HG03103 (cell line): ENCODE measurements at regions not wholly inside any gene's neighbourhood (a gene's known extent, or its start where the extent isn't known, plus 50 kb on each side); places are given as distances from the start of the nearest gene placed in this dataset.

Experiments
- ATAC-seq: cut with Tn5 transposase; IDR thresholded peaks from one replicate; pipeline ENCODE4 v1.9.1; 2021; ENCODE audit warnings: low read depth; ENCODE audit not compliant: unreplicated experiment

- no peak for ATAC-seq
Observed at GRCh38 chr6:2471472-2471871, 226.1 kb upstream of the GMDS start.

GRCh38 chr6:2469428-2469827, 224.0 kb upstream of the GMDS start:
- ATAC-seq, result no peak

GRCh38 chr6:2468601-2468955, 223.2 kb upstream of the GMDS start:
- ATAC-seq, result no peak

DNA sequence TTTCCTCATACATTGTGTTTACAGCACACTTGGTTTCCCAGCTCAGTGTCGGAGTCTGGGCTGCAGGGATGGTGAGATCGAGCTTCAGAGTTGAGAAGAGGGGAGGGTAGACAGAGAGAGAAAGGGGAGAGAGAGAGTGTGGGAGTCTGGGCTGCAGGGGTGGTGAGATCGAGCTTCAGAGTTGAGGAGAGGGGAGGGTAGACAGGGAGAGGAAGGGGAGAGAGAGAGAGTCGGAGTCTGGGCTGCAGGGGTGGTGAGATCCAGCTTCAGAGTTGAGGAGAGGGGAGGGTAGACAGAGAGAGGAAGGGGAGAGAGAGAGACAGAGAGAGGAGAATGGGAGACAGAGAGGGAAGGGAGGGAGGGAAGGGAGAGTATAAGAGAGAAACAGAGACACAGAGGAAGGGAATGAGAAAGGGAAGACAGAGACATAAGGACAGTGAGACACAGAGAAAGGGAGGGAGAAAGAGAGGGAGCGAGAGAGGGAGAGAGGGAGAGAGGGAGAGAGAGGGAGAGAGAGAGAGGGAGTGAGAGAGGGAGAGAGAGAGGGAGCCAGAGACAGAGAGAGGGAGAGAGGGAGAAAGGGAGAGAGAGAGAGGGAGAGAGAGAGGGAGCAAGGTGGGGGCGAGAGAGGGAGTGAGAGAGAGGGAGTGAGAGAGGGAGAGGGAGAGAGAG, 222.7 kb upstream of the GMDS start:
- ATAC-seq, result no peak

DNA sequence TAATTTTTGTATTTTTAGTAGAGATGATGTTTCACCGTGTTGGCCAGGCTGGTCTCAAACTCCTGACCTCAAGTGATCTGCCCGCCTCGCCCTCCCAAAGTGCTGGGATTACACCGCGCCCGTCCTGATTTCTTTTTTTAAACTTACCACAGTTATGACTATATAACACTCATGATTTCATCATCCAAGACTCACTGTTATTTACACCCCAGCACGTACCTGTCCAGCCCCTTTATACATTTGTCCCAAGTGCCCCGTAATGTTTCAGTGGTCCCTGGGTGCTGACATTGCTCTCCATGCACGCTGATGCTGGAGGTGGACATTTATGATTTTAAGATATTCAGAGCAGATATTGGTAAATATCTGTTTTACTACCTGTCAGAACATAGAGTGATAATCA, 219.9 kb upstream of the GMDS start:
- no peak for ATAC-seq

DNA sequence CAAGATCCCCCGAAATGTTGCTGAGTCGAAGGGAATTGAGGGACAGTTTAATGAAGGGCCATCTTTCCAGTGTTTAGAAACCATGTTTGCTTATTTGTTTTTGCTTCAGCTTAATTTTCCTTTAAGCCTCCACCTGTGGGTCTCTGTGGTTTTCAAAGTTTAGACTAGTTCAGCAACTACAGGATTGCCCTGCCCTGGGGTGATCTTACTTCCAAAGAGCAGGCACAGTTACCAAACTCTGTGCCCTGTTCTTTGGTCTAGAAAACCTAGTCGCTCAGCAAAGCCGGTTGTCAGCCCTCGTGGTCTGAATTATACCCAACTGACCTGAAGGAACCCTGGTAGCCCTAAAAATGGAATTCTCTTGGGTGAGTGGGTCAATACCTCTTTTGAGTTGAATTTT, 219.2 kb upstream of the GMDS start:
- no peak for ATAC-seq

GRCh38 chr6:2462831-2463230, 217.4 kb upstream of the GMDS start:
- no peak for ATAC-seq

DNA sequence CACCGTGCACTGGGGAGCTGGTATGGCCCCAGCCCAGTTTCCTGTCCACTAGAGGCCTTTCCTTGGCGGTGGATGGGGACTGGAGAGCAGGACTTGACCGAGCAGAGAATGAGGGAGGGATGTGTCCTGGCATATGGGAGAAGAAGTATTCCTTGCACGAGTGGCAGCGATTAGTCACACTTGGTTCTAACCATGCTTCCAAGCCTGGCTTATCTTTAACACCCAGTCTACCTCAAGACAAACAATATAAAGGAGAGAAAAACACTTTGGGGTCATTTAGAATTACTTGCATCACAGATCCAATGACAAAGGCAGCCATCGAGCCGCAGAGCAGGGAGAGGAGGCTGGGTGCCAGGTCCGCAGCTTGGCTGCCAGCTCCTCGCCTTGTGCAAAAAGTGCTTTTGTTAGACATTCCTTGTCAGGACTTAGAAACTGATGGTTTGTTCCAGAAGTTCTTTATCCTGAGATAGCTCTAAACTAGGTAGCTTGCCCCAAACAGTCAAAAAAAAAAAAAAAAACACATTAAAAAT, 214.9 kb upstream of the GMDS start:
- ATAC-seq, result no peak

DNA sequence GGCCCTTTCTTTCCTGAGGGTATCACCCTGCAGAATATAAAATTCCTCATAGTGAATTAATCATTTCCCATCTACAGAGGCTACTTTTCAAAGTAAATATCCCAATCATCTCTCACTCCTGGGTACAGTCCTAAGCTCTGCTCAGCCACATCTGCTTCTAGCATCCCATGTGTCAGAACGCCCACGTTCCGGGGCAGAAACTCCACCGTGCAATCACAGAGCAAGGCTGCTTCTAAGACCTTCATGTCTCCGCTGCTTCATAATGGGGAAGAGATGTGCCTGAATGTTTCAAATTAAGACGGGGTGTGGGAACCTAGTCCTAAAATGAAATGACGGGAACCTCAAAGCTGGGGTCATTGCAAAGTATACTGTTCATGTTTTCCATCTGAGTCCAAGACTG, 208.8 kb upstream of the GMDS start:
- no peak for ATAC-seq

- ATAC-seq, result no peak
Observed at GRCh38 chr6:2450546-2450945, 205.1 kb upstream of the GMDS start.

GRCh38 chr6:2449572-2449940, 204.2 kb upstream of the GMDS start:
- no peak for ATAC-seq

DNA sequence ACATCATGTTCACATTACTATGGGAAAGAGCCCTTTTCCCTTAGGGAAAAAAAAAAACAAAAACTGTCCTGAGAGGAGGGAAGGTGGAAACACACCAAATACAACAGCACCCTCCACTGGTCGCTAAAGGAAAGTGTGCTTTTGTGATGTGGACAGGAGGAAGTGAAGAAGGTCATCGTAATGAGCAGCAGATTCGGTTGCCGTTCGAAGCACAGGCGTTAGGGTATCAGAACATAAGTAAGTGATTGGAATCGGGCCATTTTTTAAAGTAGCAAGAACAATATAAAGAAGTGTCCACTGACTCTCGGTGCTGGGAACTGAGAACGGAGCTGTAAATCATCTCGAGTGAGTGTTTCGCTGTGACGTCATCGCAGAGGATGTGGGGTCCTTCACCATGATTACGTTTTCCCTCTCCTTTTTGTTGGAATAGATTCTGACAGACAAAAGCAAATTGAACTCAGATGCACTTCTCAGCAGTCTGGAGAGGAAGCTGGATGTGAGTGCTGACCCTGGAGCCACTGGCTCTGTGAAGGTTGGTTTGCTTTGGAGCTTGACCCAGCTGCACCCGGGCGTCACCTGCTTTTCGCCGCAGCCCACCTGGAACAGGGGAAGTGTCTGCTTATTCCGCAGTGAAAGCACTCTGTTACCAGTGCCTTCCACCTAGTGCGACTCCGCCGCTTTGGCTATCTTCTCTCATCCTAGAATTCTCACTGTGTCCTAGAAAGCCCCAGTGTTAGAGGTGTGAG, 203.6 kb upstream of the GMDS start:
- ATAC-seq, result no peak

DNA sequence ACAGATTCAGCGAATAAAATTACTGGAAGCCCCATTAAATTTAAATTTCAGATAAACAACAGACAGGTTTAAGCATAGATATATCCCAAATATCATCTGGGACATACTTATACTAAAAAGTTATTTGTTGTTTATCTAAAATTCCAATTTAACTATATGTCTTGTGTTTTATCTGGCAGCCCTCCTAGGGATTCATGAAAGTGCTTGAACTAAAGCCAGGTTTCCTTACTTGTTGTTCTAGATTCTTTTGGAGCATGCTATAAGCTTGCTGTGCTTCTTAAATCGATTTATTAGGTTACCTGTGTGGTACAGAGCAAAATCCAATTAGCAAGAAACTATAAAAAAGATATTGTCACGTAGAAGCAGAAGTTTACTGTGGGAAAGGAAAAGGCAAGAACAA, 202.5 kb upstream of the GMDS start:
- no peak for ATAC-seq

DNA sequence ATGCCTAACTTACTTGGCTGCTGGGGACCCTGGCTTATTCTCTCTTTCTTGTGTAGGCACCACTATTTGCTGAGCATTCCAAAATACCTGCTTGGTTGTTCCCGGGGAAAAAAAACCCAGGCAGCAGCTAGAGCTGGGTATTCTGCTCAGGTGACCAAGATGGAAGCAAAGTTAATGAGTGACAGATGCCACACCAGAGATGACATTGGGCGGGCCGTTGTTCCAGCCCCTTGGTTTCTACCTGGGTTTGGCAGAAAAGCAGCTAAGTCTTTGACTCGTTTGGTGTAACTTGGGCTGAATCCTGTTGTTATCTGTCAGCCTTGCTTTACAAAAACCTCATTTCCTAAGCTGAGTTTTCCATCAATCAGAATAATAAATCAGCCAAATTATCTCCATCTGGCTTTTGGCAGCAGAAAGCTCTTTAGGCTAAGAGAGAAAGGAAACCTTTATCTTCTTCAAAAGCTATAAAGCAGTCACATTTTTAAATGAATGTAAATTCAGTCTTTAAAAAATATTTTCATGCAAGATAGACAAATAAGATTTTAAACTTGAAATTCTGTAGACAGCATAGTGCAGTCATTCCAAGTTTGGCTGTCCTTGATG, 202.0 kb upstream of the GMDS start:
- no peak for ATAC-seq

- no peak for ATAC-seq
Observed at GRCh38 chr6:2441601-2442475, 196.4 kb upstream of the GMDS start.

DNA sequence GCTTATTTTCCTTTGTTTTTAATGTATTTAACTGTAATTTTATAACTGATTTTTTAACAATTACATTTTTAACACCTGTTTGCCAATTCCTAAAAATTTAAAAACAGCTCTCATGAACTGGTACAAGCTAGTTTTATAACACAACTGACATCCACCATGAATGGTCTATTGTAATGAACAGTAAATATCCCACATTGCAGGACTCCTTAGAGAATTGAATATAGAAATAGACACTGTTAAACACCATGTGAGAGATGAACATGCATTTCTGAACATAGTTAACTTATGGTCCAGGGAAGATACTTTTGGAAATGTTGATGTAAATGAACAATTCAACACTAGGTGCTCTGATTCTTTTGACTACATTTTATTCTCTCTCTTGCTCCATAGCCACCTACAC, 195.1 kb upstream of the GMDS start:
- no peak for ATAC-seq

- ATAC-seq, result no peak
Observed at GRCh38 chr6:2439632-2440031, 194.2 kb upstream of the GMDS start.

GRCh38 chr6:2439082-2439481, 193.7 kb upstream of the GMDS start:
- no peak for ATAC-seq

DNA sequence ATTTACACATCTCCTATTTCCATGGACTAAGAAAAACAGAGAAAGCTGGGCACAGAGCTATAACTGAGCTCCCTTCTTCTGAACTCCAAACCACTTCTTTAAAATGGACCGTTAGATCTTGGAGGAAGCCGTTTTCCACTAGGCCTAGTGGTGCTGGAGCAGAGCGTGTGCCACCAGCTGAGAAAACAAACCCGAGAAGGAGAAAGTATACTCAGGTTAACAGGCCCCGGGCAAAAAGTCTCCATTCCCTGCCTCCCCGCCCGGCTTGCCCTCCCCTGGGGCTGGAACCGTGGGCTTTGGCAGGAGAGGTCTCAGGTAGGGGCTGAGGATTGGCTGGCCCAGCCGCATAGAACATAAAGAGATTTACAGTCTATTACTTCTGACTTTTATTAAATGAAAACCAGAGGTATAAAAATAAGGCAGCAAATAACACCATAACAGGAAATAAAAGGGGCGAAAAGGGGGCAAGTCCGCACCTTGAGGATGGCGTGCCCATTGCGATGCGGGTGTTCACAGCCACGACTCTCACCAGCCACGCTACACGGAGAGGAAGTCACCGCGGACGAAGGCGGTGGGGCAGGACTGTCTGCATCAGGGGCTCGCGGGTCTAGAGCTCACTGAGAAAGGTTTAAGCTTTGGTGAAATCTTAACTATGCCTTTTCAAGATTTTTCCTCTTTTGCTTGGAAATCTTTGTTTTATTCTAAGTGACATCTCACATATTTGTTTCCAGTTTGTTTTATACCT, 191.2 kb upstream of the GMDS start:
- ATAC-seq, result no peak

DNA sequence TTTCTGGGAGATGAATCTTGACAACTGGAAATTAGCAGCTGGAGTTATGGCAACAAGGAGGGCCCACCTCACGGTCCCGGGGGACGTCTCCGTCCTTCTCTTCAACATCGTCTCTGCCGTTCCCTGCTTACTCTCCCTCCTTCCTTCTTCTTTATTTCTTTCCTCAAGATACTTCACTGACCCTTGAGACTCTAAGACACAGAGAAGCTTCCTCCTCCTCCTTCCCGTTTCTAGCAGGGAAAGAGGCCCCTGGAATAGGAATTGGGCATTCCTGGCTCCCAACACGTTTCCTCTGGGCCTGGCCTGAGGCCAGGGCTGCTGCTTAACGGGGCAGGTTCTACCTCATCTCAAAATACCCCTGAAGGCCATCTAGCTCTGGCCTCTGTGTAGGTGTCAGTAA, 189.9 kb upstream of the GMDS start:
- ATAC-seq, result no peak
